SKM-1 (cell line): ENCODE measurements at regions not wholly inside any gene's neighbourhood (a gene's known extent, or its start where the extent isn't known, plus 50 kb on each side); places are given as distances from the start of the nearest gene placed in this dataset.
"Not testable (repeated sequence)": the region's sequence is repeated elsewhere in the genome, so short reads cannot be mapped to it uniquely, and the experiment has no call there.

ENCODE experiments used
- DNase-seq: peaks from one replicate; lab custom pipeline; 2025; ENCODE audit not compliant: unreplicated experiment; lab: John Stamatoyannopoulos, UW

GRCh38 chr2:228599781-228600180, 418.3 kb upstream of the SPHKAP start:
- DNase-seq: no peak

DNA sequence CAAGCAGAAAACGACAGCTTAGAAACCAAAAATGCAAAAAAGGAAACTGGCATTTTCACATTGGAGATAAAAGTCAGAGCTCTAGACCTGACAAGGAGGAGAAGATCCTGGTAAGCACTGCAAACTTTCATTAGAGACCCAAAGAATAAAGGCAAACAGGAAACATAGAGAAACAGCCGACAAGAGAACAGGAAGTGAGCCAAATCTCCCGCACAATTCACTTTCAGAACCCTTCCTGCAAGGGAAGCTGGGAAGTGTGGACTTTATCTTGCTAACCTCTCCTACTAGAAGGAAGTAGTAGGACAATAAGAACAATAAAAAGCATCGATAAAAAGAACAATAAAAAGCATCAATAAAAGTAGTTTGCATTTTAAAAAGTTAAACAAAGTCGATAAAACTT, 417.8 kb upstream of the SPHKAP start:
- DNase-seq: no peak

DNA sequence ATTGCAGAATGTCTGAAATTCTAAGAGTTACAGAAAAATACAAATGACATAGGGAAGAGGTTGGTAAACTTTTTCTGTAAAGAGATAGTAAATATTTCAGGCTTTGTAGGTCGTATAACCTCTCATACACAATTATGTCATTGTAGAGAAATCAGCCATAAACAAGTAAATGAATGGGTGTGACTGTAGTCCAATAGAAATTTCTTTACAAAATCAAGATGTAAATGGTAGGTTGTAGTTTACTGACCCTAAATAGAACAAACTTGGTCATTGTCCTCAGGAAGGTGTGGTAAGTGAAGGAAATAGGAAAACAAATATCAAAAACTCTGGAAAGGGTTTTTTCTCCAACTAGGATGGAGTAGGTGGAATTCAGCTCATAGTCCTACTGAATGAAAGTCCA, 415.5 kb upstream of the SPHKAP start:
- no peak for DNase-seq

DNA sequence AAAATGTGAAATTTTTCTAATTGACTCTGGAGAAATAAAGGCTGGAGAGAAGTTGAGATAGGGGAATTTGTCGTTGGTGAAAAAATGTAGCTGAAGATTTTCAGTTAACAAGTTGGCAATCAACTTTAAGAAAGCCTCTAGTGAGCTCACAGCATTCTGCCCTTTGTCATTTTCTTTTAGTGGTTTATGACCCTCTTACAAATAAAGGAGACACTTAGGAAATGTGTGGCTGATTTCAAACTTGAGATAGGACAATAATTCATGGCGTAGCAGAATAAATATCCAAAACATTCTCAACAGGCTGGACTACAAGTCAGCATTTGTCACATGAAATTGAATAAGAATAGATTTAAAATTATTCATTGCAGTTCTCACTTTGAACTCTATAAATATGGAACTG, 412.5 kb upstream of the SPHKAP start:
- DNase-seq: no peak

DNA sequence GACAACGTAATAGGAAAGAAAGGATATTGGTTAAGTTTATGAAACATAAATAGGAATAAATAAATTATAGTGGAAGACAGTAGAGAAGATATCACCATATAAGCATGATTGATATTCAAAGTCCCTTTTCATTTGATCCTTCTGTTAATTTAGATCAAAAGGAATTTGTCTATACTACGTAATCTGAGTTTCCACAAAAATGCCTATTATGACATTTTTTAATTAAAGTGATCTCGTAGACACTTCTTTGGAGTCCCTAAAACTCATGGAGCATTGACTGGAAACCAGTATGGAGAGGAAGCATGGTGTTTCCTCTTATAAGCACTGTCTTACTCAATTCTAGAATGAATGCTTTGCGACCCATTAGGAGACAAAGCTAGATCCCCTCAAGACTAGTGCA, 411.4 kb upstream of the SPHKAP start:
- no peak for DNase-seq

- DNase-seq: no peak
Measured at GRCh38 chr2:228590681-228591080, 409.2 kb upstream of the SPHKAP start.

DNA sequence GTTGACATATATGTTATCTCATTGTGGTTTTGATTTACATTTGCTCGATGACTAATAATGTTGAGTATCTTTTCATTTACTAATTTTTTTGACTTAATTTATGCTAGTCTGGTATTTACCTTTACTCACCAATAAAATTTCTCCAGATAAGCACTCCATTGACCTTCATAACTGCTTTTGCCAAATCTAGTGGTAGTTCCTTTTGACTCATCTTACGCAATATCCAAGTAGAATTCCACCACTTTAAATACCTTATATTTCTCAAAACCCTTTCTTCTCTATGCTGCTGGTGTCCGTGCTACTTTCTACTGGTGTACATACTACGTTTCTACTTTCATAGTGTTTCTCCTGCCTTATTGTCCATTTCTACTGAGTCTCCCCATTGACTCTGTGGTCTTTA, 407.6 kb upstream of the SPHKAP start:
- no peak for DNase-seq

DNA sequence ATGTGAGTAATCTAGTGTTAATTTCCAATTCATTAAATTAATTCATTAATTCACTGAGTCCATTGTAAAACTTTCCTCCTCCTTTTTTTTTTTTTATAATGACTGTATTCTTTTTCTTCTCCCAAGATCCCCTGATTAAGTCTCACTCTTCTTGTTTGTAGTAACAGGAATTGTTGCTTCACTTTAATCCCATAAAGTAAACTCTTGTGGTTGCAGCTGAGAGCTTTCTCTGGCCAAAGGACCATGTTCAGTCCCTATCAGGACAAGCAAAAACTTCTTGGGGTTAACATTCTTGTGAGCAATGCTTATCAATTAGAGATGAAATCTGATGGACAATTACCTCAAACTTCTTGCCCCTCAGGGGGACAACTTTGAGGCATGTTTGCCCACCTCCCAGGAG, 400.2 kb upstream of the SPHKAP start:
- DNase-seq: no peak

GRCh38 chr2:228575897-228576296, 394.4 kb upstream of the SPHKAP start:
- DNase-seq: no peak

DNA sequence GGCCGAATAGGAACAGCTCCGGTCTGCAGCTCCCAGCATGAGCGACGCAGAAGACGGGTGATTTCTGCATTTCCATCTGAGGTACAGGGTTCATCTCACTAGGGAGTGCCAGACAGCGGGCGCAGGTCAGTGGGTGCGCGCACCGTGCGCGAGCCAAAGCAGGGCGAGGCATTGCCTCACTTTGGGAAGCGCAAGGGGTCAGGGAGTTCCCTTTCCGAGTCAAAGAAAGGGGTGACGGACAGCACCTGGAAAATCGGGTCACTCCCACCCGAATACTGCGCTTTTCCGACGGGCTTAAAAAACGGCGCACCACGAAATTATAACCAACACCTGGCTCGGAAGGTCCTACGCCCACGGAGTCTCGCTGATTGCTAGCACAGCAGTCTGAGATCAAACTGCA, 386.8 kb upstream of the SPHKAP start:
- DNase-seq: not testable (repeated sequence)

- DNase-seq: no peak
Measured at GRCh38 chr2:228561816-228562215, 380.3 kb upstream of the SPHKAP start.

GRCh38 chr2:228559774-228560415, 378.4 kb upstream of the SPHKAP start:
- no peak for DNase-seq

DNA sequence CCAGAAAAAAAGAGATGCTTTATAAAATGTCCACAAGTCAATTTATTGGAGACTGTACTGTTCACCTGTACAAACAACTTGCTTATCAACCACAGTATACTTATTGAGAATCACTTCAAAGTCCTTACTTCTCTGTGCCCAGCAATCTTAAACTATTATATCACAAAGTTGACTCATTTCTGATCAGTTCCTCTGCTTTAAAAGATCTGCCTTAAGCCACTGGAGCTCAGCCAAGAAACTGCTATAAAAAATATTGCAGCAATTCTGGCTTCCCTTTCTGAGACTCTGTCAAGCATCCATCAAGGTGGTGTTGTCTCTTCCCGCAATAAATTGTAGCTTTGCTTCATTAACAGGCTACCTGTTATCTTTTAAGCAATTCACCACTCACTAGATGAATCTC, 375.2 kb upstream of the SPHKAP start:
- no peak for DNase-seq

- no peak for DNase-seq
Measured at GRCh38 chr2:228549441-228550007, 368.0 kb upstream of the SPHKAP start.

GRCh38 chr2:228548230-228548629, 366.7 kb upstream of the SPHKAP start:
- DNase-seq: no peak

GRCh38 chr2:228545748-228546145, 364.3 kb upstream of the SPHKAP start:
- DNase-seq: no peak

- no peak for DNase-seq
Measured at GRCh38 chr2:228545041-228545747, 363.7 kb upstream of the SPHKAP start.

- no peak for DNase-seq
Measured at GRCh38 chr2:228543117-228543516, 361.6 kb upstream of the SPHKAP start.

DNA sequence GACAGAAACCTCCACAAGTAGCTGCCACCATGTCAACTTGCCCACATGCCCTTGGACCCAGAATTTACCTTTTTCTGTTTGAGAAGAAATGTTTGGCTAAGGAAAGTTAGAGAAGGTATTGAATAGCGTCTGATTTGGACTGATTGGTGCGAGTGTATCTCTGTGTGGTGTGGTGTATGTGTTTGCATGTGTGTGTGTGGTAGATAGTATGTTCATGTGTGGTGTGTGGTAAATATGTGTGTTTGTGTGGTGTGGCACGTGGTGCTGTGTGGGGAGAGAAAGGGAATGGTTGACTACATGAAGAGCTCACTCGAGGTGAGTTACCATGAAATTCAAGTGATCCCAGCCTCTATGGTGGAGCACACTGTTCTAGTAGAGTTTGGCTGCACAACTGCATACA, 360.8 kb upstream of the SPHKAP start:
- no peak for DNase-seq

DNA sequence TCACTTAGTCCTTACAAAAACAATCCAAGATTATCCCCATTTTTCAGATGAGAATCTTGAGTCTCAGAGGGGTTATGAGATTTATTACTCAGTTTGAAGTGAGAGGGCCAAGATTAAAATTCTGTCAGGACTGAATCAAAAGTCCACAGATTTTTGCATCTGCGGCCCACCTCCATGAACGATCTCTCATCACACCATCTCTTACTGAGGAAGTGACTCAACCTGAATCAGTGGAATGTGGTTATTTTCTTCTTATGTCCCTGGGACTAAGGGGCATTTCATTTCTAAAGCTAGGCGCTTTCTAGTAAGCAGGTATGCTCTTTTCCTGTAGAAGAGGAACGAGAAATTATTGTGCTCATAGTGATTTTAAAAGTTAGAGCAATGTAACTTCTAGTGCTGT, 360.3 kb upstream of the SPHKAP start:
- DNase-seq: no peak

DNA sequence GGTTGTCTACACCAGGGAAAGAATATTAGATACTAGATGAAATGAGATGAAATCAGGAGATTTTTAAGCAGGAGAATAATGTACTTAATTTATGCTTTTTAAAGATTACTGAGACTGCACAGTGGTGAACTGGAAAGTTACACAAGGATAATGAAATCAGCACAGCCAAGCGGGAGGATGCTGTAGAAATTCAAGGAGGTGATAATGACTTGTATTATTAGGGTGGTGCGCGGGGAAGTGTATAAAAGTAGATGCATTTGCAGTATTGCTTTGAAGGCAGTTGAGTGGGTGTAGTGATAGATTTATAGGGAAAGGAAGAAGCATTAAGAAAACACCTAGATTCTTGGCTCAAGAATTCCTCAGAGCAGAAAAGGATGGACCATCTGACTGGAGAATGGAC, 359.5 kb upstream of the SPHKAP start:
- DNase-seq: no peak

DNA sequence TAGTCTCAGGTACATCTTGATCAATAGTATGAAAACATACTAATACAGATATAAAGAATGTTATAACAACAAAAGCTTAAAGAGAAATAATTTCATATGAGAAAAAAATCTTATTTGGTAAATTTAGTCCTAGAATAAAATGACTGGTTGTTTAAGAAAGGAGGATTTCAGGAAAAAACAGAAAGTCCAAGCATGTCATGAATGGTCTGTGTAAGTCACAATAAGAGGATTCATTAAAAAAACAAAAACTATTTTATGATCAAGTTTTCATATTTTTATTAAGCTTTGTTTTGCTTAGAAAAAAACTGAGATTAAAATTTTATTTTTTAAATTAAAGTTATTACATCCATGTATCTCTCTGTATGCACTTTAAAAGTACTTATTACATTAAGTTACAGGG, 353.9 kb upstream of the SPHKAP start:
- DNase-seq: no peak

- no peak for DNase-seq
Measured at GRCh38 chr2:228533156-228533555, 351.7 kb upstream of the SPHKAP start.
